NCI-H146 treated with DMSO at 0.1 percent for 48 hours (cell line): ENCODE measurements at regions not wholly inside any gene's neighbourhood (a gene's known extent, or its start where the extent isn't known, plus 50 kb on each side); places are given as distances from the start of the nearest gene placed in this dataset.

Source experiments
- DNase-seq: peaks from one replicate; lab custom pipeline; 2025; ENCODE audit not compliant: unreplicated experiment; lab: John Stamatoyannopoulos, UW

DNA sequence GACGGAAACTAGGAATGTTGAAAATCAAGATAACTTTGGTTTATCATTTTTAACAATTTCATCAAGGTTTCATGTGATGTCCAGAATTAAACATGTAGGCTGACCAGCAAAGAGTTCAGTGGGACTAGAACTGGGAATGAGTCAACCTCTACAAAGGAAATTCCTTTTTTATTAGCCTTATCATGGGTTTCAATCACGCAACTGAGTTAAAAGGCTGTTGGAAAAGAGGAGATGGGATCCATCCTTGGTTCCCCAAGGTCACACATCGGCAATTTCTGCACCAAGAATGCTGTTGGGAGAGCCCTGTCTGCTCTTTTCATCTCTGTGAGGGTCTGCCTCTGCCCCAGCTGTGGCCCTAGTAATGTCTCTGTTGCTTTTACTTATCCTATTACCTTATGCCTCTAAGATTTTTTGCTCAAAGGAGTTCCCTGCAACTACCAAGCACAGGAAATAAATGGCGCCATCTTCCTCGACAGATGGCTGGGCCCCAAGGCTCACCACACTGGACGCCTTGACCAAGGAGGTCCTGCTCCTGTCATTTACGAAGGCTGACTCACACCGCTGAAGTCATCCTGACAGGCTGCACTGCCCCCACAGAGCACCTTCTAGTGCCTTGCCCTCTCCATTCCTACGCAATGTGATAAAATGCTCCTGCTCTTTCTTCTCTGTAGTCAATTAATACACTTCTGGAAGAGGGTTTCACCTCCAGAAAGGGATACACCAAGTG lies 367.4 kb downstream of the GXYLT1 start:
- no peak for DNase-seq

DNA sequence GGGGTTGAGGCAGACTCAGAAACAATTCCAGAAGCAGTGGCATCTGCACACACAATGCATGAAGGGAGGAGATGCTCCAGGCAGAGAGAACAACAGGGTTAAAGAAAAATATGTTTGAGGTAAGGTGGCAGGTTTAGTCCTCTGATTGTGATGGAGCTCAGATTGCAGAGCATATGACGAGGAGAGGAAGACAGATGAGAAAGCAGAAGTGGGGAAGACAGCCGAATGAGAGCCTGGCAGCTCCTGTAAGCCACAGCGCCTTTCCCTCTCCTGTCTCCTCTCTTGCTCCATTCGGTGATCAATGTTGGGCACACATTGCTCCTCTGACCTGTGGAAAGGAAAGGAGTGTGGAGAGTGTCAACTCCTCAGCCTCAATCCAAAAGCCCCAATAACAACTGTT lies 372.2 kb downstream of the GXYLT1 start:
- DNase-seq = no peak

DNA sequence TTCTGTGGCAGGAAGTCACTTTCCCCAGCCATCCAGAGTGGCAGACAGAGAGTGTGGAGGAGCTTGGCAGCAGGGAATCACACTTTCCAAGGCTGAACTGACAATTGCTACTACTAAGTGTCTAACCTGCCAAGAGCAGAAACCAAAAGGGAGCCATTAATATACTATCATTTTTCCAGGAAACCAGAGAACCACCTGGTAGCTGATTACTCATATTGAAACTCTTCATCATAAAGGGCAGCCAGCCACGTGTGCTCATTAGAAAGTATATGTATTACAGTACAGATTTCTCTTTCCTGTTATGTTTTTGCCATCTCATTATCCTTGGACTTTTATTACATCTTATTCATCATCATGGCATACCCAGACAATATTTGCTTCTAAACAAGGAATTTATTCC lies 374.9 kb downstream of the GXYLT1 start:
- DNase-seq = no peak

DNA sequence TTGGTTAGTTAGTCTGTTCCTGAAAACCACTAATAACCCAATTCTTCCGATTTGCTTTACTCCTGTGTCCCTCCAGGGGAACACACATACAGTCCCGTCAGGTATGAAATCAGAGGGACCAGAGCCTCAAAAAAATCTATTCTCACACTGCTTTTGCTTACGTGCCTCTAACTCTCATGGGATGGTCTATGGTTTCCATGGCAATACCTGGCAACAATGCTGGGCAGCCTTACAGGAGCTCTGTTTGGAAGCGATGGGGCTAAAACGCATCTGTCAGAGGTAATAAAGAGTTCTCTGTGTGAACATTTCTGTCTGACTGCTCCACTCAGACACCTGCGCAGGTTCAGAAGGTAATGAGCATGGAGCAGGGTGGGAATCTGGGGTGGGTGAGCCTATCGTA lies 376.2 kb downstream of the GXYLT1 start:
- no peak for DNase-seq

GRCh38 chr12:41762691-41763090 lies 382.0 kb downstream of the GXYLT1 start:
- DNase-seq = no peak

GRCh38 chr12:41745593-41745992 lies 399.1 kb downstream of the GXYLT1 start:
- no peak for DNase-seq

DNA sequence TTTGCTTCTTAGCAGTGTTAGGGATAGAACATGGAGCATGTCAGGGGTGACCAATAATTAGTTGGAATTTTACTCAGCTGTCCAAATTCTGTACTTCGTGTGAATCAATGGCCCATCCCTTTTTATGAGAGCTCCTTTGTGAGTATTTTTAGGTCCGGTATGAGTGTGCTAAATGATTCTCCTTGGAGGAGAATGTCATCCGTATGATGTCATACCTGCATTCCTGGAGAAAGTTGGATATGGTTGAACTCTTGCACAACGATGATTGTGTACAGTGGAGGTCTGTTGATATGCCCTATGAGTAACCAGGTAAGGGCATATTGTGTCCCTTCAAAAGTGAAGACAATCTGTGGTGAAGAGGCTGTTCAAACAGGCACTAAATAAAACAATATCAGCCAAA lies 400.8 kb downstream of the GXYLT1 start:
- DNase-seq = no peak

DNA sequence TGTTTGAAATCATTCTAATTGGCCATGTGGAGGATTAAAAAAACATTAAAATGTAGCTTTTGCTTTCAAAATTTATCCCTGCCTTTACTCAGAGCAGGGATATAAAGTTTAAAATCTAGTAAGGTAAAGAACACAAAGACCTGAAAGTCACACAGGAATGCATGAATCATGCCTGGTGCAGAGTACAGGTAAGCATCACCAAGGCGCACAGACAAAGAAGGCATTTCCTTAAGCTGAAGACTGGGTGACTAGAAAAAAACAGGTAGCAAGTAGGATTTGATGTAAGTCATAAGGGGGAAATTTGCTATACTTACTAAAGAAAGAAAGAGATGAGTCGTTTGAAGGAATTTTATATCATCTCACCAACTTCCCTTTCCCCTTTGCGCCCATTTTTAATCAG lies 405.6 kb downstream of the GXYLT1 start:
- DNase-seq = no peak

- DNase-seq = no peak
Observed at GRCh38 chr12:41737423-41737822, 407.3 kb downstream of the GXYLT1 start.

DNA sequence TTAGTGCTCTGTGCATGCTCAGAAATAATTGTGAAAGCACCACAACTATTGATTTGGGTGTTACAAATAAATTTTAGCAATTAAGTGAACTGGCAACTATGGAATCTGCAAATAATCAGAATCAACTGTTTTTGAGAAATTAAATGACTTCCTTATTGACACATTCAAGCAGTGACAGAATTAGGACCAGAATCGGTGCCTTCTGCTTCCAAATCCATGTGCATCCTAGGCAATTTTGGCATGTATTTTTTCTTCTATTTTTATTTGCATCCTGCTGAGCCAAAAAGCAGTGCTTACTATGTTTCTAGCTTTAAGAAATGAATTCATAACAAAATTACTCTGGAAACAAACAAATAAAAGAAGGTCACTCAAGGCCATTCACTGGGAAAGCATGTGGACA lies 408.2 kb downstream of the GXYLT1 start:
- no peak for DNase-seq

DNA sequence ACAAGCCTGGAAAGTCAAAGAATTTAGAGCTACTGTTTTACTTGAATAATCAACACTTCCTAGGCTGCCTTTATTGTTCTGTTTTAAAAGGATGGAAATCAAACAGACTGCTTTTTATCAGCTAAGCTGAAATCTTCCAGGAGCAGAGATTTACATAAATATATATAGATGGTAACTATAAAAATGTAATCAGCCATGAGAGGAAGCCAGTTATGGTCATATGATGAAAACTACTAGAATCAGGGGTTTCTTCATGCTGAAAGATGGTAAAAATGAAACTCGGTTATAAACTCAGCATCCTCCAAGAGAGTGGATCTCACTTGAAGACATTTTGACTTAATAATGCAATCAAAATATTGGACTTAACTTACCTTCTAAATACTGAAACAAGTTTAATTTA lies 413.0 kb downstream of the GXYLT1 start:
- DNase-seq = no peak

- no peak for DNase-seq
Observed at GRCh38 chr12:41731061-41731460, 413.6 kb downstream of the GXYLT1 start.

GRCh38 chr12:41724216-41724615 lies 420.5 kb downstream of the GXYLT1 start:
- DNase-seq = no peak

DNA sequence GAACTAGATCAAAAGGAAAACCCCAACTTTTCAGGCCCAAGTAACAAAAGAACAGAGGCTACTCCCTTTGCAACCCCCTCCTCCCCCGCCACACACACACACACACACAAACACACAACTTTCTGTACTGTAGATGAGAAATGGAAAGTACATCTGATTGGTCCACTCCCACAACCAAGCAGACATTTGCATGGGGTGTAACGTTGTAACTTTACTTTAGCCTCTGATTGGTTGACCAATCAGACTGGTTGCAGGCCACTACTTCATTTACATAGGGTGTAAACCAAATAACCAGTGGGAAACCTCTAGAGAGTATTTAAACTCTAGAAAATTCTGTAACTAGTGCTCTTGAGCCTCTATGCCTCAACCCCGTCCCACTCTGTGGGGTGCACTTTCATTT lies 425.5 kb downstream of the GXYLT1 start:
- DNase-seq = no peak

DNA sequence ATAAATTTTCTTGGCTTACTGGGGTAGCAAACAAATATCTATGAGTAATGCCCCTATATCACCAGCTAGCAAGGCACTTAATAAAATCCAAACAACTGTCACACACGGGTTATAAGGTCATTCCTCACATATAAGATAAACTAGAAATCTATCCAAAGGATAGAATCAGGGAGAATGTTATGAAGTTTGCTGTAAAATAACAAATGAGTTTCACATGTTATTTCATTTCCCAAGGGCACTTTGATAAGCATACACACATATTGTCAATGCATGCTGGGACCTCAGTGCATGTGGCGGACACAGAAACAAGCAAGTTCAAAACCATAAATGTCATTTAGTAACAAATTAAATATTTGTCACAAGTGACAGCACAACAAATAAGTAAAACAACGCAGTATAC lies 429.4 kb downstream of the GXYLT1 start:
- no peak for DNase-seq

DNA sequence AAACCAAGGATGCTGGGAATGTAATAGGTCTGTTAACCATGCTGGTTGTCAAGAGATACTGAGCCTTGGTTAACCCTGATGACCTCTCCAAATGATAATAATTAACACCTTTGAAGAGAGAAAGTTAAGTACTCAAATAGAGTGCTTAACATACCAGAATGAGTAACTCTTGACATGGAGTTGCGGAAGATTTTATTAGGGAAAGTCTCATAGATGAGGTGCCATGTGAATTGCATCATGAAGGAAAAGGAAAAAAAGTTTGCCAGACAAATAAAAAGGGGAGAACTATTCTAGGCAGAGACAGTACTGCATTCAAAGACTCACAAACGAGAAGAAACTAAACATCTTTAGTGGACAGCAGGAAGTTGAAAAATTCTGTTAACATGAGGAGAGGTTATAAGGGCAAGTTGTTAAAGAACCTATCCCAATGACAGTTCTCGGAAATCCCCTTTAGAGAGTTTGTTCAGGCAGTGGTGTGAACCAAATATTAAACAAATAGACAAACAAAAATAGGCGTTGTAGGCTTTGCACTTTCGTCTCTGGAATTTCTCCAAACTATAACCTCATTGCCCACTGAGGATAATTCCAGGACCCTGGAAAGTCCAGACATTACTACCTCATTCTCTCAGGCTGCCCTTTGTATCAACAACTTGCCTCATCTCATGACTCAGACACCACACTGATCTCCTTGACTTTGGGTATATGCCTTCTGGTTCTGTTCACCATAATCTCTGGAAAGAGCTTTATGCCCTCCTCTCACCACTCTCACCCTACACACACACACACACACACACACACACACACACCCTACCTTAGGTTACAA lies 435.0 kb downstream of the GXYLT1 start:
- DNase-seq = no peak

GRCh38 chr12:41709012-41709411 lies 435.7 kb downstream of the GXYLT1 start:
- DNase-seq = no peak

DNA sequence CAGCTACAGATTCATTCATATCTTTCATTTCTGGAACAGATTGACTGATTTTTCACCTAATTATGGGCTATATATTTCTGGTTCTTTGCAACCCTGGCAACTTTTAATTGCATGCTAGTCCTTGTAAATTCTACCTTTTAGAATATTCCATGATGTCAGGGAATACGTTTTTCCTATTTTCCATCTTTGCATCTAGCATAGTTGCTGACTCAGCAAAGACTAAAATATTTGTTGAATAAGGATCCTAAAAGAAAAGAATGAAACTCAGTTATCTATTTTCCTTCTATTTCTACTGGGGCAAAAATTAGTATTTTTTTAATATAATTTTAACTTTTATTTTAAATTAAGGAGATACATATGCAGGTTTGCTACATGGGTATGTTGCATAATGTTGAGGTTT lies 438.3 kb downstream of the GXYLT1 start:
- DNase-seq = no peak

DNA sequence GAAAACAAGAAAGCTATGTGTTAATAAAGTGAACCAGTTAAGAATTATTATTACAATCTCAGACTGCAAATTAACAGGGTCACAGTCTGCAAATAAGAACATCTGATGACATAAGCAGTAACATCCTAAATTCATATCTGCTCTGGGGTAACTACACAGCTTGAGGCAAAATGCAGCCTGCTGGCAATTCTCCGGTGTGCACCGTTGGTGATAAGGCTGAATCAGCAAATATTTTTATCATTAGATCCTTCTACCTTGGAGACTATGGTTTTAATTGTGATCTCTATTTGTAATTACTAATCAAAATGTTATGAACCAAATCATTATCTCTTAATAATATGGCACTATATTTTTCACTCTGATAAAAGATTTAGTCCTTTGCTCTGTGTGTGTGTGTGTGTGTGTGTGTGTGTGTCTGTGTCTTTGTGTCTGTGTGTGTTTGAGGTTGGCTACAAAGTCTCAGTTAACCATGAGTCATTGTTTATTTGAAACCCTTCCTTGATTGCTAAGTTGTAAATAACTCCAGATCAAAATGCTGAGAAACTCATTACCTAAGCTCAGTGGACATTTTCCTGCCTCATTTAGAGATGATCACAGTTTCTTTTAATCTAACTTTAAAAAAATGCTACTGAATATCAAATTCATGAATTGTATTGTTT lies 442.6 kb downstream of the GXYLT1 start:
- no peak for DNase-seq

GRCh38 chr12:41700940-41701339 lies 443.7 kb downstream of the GXYLT1 start:
- DNase-seq = no peak

DNA sequence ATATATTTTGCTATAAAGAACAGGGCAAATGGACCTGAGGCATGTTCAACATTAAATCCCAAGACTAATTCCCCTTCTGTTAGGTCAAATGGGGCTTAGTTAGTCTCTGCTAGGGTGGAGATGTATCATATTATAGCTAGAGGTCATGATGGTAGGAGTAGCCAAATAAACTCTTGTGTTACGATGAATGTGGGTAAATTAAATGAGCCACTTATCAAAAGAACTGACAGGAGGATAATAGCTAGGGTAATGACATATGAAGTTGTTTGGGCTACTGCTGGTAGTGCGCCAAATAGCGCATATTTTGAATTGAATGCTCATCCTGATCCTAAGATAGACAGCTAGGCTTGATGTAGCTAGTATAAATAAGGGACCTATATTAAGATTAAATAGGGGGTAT lies 445.0 kb downstream of the GXYLT1 start:
- peak; percentile 85 for DNase-seq

- no peak for DNase-seq
Observed at GRCh38 chr12:41697161-41697560, 447.5 kb downstream of the GXYLT1 start.
